Gastroesophageal sphincter (tissue), 4 donors: ENCODE measurements at regions not wholly inside any gene's neighbourhood (a gene's known extent, or its start where the extent isn't known, plus 50 kb on each side); places are given as distances from the start of the nearest gene placed in this dataset.

Experiments used
- ATAC-seq: fragments of 150-250 bp; one replicate; pipeline ENCODE4 v1.9.1; 2016; ENCODE audit warnings: mild to moderate bottlenecking, moderate library complexity
- H3K27ac ChIP-seq, 4 donors: fragments of 200-600 bp; sonication (generic) in 3 of 4; 1 replicate in 3 of 4; 2 replicates in 1 of 4; pipeline ENCODE4 v1.5.1; 2016 to 2019
- H3K27me3 ChIP-seq: fragments of 200-600 bp; sonication (generic); one replicate; pipeline ENCODE4 v1.5.1; 2019
- H3K36me3 ChIP-seq, 2 donors: fragments of 200-600 bp; sonication (generic); one replicate each; pipeline ENCODE4 v1.5.1; 2019; ENCODE audit warnings: control low read depth in 1 of 2
- H3K4me1 ChIP-seq, 3 donors: fragments of 200-600 bp; sonication (generic); 1 replicate in 2 of 3; 2 replicates in 1 of 3; pipeline ENCODE4 v1.5.1; 2016 to 2019; ENCODE audit warnings: control low read depth in 2 of 3
- H3K4me3 ChIP-seq, 2 donors: fragments of 200-600 bp; sonication (generic); one replicate each; pipeline ENCODE4 v1.5.1; 2019; ENCODE audit warnings: mild to moderate bottlenecking in 1 of 2, moderate library complexity in 1 of 2
- H3K9me3 ChIP-seq, 3 donors: fragments of 200-600 bp; sonication (generic); one replicate each; pipeline ENCODE4 v1.5.1; 2017 to 2019; ENCODE audit warnings: control low read depth in 2 of 3
- EP300 ChIP-seq: sonication (generic); formaldehyde crosslinking; IDR thresholded peaks from one replicate; pipeline ENCODE4 v1.6.1; 2017; ENCODE audit warnings: antibody characterized with exemption, mild to moderate bottlenecking
- POLR2A ChIP-seq, 2 donors: fragments of 450-650 bp; IDR thresholded peaks; one replicate each; pipeline ENCODE4 v1.6.1; 2017; ENCODE audit warnings: antibody characterized with exemption in 2 of 2, mild to moderate bottlenecking in 2 of 2, moderate library complexity in 1 of 2
- POLR2AphosphoS5 ChIP-seq: sonication (generic); formaldehyde crosslinking; IDR thresholded peaks from one replicate; pipeline ENCODE4 v1.6.1; 2017; ENCODE audit warnings: antibody characterized with exemption
- WGBS, 2 donors: methylation state at CpG; one replicate each; pipeline ENCODE4 v1.1.5; 2018; ENCODE audit warnings: low coverage in 1 of 2; 5-methylcytosine and 5-hydroxymethylcytosine counted together
- TF ChIP-seq, protein P1 (sequence below), 4 experiments: fragments of 200-600 bp in 2 of 4; fragments of 450-650 bp in 2 of 4; sonication (generic) in 1 of 4; IDR thresholded peaks; one replicate each; pipeline ENCODE4 v1.5.1; 2017 to 2019; ENCODE audit warnings: antibody characterized with exemption in 4 of 4, mild to moderate bottlenecking in 2 of 4, moderate library complexity in 2 of 4

DNA sequence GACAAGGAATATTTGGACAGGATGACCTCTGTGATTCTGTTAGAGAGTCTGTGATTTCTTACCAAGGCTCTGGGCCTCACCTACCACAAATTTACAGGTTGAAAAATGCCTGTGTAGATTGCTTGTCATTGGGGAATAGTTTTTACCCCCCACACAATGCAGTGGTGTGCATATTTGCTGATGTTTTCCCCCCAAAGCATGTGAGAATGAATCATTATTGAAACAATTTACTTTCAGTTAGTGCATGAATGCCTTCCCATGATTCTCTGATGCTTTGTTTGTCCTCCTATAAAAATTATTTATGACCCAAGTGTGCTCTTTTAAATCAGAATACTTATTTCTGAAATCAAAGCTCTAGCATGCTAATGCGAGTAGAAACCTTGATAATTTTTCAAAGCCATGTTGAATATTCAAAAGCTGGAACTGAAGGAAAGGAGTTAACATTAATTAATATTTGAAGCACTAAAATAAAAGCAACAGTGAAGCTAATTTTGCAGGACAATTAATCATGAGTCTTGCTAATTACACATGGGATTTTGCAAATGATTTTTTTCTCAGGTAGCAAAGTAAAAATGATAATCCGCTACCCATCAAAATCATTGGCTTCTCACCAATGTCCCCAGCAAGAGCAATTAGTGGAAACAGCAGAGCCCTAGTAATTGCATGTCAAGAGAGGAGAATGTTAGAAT is 361.2 kb upstream of the HNRNPA3 start:
- no peaks in the 10 kb centered on the region for H3K9me3 ChIP-seq
- no peak overlapping the region for H3K27ac ChIP-seq
- no peak for ATAC-seq
- no peaks in the 10 kb centered on the region for H3K36me3 ChIP-seq
- H3K4me3 ChIP-seq, result no peak overlapping the region
- TF ChIP-seq POLR2A (IDR thresholded peaks at IDR 0.05) (no peak), POLR2AphosphoS5 (no peak), EP300 (no peak)
- TF ChIP-seq, protein P1, sequence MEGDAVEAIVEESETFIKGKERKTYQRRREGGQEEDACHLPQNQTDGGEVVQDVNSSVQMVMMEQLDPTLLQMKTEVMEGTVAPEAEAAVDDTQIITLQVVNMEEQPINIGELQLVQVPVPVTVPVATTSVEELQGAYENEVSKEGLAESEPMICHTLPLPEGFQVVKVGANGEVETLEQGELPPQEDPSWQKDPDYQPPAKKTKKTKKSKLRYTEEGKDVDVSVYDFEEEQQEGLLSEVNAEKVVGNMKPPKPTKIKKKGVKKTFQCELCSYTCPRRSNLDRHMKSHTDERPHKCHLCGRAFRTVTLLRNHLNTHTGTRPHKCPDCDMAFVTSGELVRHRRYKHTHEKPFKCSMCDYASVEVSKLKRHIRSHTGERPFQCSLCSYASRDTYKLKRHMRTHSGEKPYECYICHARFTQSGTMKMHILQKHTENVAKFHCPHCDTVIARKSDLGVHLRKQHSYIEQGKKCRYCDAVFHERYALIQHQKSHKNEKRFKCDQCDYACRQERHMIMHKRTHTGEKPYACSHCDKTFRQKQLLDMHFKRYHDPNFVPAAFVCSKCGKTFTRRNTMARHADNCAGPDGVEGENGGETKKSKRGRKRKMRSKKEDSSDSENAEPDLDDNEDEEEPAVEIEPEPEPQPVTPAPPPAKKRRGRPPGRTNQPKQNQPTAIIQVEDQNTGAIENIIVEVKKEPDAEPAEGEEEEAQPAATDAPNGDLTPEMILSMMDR (IDR thresholded peaks at IDR 0.05), result no peak
- WGBS, 2 donors, result 93 to 94% methylated on average over 2 of the region's 2 CpGs
- H3K27me3 ChIP-seq, result peaks cover 21% of the 10 kb centered on the region
- H3K4me1 ChIP-seq, result no peaks in the 10 kb centered on the region

DNA sequence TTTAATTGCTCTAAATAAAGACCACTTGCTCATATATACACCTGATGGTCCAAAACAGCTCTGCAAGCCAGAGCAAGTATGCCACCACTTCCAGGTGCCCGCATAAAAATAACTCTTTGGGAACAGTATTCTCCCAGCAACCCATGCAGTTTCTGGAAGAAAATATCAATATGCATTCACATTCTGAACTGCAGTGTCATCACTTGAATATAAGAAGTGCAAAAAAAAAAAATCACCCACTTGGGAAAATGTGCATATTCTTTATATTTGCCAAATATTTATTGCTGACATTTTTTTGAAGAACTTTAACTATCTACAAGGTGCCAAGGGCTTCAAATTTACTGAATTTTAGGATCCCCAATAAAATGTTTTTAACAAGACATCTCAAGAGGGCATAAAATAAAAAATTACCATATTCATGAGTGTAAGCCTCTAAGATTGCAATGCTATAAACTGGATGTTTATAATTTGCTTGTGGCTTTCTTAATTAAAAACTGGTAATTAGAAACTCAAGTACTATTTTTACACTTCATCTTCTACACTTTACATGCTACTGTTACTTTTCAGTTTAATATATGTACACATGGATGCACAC is 360.6 kb upstream of the HNRNPA3 start:
- H3K27ac ChIP-seq, result no peak overlapping the region
- no peak for TF ChIP-seq POLR2AphosphoS5
- H3K4me1 ChIP-seq, result no peaks in the 10 kb centered on the region
- peaks cover 21% of the 10 kb centered on the region for H3K27me3 ChIP-seq
- WGBS, 2 donors, result 88 to 89% methylated on average over 1 of the region's 1 CpG
- H3K4me3 ChIP-seq, result no peak overlapping the region
- no peak for ATAC-seq
- H3K9me3 ChIP-seq, result no peaks in the 10 kb centered on the region
- H3K36me3 ChIP-seq, result no peaks in the 10 kb centered on the region

DNA sequence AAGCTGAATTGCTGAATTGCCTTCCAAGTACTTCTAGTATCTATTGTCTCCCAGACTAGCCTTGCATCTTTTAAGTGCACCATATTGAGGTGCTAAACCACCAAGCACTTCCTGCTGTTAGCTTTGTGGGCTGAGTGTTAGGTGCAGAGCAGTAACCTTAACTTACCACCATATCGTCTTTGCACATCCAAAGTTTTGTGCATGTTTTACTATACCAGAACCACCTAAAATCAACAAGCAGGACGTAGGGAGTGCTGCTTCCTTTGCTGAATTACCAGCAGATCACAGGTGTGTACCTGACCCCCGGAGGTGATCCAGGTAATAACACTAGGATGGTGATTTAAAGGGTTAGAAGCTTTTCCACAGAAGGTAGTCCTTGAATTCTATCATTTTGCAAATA is 359.9 kb upstream of the HNRNPA3 start:
- WGBS, 2 donors, result 69 to 72% methylated on average over 2 to 3 of the region's 3 CpGs
- H3K36me3 ChIP-seq, result no peaks in the 10 kb centered on the region
- H3K27ac ChIP-seq, result no peak overlapping the region
- TF ChIP-seq EP300, result no peak
- TF ChIP-seq POLR2AphosphoS5, result no peak
- TF ChIP-seq, protein P1 (IDR thresholded peaks at IDR 0.05), result no peak
- TF ChIP-seq POLR2A (IDR thresholded peaks at IDR 0.05), result no peak
- H3K9me3 ChIP-seq, result no peaks in the 10 kb centered on the region
- H3K4me1 ChIP-seq, result no peaks in the 10 kb centered on the region
- H3K4me3 ChIP-seq, result no peak overlapping the region
- no peak for ATAC-seq
- peaks cover 21% of the 10 kb centered on the region for H3K27me3 ChIP-seq

DNA sequence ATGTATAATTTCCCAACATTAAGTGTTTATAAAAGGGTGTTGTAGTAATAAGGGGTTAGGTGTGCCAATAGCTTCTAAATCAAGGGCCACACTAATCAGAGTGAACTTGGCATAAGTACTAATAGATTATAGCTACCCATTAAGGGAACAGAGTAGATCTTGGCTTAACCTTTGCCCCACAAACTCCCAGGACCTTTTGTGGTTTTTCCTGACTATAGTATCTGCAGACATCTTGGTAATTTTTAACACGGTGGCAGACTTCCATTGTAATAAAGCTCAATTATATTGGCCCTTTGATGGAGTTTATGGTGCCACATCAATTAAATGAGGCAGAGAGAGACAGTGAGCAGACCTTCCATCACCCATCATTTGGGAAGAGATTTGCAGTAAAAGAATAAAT is 358.5 kb upstream of the HNRNPA3 start:
- H3K27me3 ChIP-seq, result peaks cover 16% of the 10 kb centered on the region
- H3K9me3 ChIP-seq, result no peaks in the 10 kb centered on the region
- H3K4me3 ChIP-seq, result no peak overlapping the region
- ATAC-seq, result no peak
- H3K4me1 ChIP-seq, result no peaks in the 10 kb centered on the region
- 50 to 75% methylated on average over 1 of the region's 1 CpG for WGBS, 2 donors
- TF ChIP-seq POLR2AphosphoS5 (no peak), POLR2A (IDR thresholded peaks at IDR 0.05) (no peak), EP300 (no peak)
- TF ChIP-seq, protein P1 (IDR thresholded peaks at IDR 0.05), result no peak
- H3K27ac ChIP-seq, result no peak overlapping the region
- H3K36me3 ChIP-seq, result no peaks in the 10 kb centered on the region

DNA sequence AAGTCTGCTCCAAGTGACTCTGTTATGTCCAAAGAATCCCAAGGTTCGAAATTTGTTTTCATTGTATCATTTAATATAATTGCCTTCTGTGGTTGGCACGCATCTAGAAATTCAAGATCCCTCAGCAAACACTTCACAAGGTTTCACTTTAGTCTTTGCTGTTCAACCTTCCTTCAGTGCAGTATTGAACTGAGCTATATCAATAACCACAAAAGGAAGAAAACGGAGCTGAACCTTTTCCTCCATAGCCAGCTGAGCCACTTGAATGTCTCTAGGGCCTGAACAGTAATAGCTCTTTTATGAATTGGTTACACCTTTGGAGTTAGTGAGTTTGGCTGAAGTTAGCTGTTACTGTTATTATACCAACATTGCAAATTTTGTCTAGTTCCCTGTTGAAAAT is 357.7 kb upstream of the HNRNPA3 start:
- Histone ChIP-seq H3K27ac (no peak overlapping the region), H3K4me3 (no peak overlapping the region), H3K36me3 (no peaks in the 10 kb centered on the region), H3K4me1 (no peaks in the 10 kb centered on the region), H3K27me3 (peaks cover 12% of the 10 kb centered on the region), H3K9me3 (no peaks in the 10 kb centered on the region)
- ATAC-seq, result no peak
- 78 to 85% methylated on average over 2 to 3 of the region's 3 CpGs for WGBS, 2 donors
- TF ChIP-seq, protein P1 (IDR thresholded peaks at IDR 0.05), result no peak
- no peak for TF ChIP-seq POLR2AphosphoS5
